ENCODE measurements at regions not wholly inside any gene's neighbourhood (a gene's known extent, or its start where the extent isn't known, plus 50 kb on each side); places are given as distances from the start of the nearest gene placed in this dataset.

GRCh38 chr1:221557013-221557412 lies 184.9 kb downstream of the DUSP10 start:
- TF ChIP-seq EZH2 (IDR thresholded peaks at IDR 0.05; ENCODE audit: borderline replicate concordance, low read length), result no peak
- TF ChIP-seq CTCF (IDR thresholded peaks at IDR 0.05; ENCODE audit: low read length), result no peak
